GM18519 (cell line): ENCODE measurements at regions not wholly inside any gene's neighbourhood (a gene's known extent, or its start where the extent isn't known, plus 50 kb on each side); places are given as distances from the start of the nearest gene placed in this dataset.

Experiments
- ATAC-seq: cut with Tn5 transposase; IDR thresholded peaks from one replicate; pipeline ENCODE4 v1.9.1; 2021; ENCODE audit warnings: mild to moderate bottlenecking, moderate library complexity; ENCODE audit not compliant: unreplicated experiment, low FRiP score

DNA sequence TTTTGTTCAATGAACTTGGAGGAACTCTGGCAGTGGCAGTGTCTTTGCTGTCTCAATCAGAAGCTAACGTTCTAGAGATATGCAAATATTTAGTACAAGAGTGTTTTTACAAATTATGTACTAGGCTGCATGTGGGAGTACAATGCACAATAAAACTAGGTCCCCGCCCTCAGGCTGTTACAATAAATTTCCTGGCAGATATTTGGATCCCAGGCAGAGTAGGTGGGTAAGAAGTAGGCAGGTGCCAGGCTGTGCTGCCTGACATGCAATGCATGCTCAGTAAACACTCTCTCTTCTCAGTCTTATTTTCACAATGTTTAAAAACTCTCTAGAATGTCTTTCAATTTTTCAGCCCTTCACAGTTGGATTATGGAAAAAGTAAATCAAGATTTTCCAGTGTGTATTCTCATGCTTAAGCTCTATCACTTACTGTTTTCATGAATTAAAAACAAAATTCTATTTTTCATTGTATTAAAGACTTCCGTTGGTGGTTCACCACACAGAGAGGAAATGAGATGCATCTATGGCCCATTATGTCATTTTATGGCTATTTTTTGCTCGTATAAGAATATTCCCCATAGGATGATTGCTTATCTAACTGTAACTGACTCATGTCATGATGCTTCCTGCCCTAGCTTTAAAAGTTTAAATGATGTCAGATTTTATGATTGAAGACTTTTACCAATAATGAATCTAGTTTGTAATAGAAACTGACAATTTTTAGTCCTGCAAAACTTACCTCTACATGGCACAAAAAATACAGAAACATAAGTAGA, 346.1 kb downstream of the RND3 start:
- no peak for ATAC-seq

DNA sequence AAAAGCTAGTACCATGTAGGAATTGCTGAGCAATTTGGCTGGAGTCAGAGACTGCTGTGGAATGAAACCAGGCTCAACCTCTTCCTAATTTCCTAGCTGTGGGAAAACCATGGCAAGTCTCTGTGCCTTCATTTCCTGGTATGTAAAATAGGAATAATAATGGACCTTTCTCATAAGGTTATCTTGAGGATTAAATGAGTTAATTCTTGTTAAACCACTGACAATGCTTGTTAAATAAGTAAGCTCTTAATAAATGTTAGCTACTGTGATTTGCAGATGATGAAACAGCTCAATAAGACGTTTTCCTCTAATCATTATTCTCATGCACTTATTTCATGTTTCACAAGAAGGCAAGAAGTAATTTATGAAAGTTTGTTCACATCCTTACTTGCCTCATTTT, 346.7 kb downstream of the RND3 start:
- no peak for ATAC-seq

DNA sequence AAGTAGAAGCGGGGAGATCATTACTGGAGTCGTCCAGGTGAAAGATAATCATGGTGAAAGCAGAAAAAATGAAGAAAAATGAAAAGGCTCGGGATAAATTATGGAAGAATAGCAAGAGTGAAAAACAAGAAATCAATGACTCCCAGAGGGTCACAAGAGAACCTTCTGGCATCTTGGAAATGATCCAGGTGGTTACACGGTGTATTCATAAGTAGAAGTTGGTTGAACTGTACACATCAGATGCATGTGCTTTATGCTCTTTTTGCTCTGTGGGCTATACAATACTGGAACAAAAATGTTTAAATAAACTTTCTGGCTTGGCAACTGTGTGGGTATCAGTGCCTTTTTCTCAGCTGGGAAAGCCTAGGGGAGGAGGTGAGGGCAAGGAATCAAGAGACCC, 348.9 kb downstream of the RND3 start:
- ATAC-seq = no peak

DNA sequence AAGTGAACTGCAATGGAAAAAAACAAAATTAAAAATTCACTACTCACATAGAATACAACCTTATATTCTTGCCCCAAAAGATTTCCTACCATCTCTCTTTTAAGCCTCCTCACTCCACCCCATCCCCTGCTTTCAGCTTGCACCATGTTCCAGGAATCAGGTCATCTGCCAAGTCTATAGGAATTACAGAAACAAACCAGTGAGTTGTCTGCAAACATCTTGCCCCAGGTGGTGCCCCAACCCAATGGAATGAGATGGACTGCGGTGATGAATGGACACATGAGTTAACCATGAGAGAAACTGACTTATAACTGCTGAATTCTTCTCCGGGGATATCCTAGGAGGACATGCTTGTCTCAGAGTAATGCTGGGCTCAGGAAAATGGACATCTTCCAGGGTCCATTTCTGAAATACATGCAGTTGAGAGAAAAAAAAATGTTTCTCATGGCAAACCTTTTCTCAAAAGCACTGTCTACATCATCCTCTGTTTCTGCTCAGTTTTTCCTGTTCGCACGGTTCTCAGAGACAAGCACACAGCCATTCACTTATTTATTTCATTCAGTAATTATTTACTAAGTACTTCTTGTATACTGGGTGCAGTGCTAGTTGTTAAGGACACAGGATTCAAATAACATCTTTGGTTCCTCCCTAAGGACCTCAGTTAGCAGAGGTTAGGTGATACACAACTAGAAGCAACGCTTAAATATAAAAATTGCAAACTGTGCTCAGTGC, 350.0 kb downstream of the RND3 start:
- no peak for ATAC-seq

DNA sequence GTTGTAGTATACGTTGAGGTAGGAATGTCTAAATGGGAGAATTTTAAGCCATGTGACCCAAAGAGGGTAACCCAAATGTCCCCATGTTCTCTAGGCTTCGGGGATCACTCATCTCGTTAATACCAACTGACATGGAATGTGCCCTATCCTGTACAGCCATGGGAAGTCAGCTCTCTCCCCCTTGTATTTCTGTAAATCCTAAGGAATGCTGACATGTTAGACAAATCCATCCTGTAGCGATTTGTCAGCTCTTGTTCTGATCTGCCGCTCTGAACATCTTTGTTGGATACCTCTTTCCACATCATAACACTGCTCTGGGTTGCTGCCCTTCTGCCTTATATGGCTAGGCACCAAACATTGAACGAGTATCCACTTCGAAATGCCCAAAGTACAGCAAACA, 350.6 kb downstream of the RND3 start:
- ATAC-seq = no peak

DNA sequence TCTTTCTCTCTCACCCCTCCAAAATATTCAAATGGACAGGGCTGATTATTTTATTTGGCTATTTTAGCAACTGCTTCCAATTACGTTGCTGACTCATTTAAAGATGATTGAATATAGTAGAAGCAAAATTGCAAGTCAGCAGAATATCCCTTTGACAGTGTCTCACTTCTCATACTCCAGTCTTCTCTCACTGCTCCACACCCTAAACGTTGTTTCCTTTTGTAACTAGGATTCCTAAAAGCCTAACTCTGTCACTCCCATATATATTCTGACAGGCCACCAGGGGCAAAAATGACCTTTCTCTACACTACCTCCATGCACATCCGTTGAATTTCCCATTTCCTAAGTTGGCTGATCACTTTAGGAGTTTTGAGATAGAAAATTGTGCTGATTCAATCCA, 351.1 kb downstream of the RND3 start:
- ATAC-seq = no peak

DNA sequence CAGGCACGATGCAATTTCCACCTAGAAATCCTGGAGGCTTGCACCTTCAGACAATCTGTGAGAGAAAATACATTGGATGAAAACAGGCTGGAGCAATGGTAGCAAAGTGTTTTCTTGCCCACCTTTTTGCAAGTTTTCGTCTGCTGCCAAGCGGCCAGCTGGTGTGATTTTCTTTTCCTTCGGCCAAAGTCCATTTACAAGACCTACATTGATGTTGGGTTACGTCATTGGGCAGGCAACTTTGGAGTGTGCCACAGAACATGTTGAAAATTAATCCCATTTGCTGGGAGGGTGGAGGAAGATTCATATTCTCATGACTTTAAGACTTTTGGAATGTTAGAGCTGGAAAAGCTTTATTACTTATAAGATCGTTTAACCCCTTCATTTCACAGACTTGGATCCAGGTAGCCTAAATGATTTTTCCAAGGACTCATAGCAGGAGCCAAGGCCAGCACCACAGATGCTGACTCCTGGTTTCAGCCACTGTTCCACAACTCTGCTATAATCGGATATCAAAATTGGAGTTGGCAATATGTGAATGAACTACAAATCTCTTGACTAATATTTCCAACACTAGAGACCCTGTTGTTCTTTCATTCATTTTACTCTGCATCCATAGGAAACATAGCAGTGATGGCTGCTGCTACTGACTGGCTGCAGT, 352.1 kb downstream of the RND3 start:
- ATAC-seq = no peak

DNA sequence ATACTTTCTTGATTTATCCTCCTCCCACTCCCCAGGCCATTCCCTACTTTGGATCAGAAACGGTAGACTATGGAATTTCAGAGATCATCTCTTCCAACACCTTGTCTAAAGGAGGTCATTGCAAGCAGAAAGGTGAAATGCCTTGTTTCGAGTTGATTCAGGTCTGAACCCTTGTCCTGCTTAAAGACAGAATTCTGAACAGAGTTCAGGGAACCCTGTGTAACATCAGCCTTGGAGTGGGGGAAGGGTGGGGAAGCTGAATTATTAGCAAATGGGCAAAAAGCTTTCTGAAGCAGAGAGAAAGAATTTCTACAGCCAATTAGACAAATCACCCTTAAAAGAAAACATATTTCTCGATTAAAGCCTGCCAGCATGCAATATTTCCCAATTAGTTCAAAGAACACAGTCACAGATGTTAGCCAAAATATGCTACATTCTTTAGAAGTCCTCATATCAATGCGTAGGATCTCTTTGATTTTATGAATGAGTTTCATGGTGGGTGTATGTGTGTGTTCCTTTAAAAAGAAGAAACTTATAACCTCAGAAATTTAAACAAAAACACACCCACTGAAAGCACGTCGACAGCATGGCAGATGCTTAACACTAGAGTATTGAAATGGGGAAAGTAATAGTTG, 353.1 kb downstream of the RND3 start:
- no peak for ATAC-seq

DNA sequence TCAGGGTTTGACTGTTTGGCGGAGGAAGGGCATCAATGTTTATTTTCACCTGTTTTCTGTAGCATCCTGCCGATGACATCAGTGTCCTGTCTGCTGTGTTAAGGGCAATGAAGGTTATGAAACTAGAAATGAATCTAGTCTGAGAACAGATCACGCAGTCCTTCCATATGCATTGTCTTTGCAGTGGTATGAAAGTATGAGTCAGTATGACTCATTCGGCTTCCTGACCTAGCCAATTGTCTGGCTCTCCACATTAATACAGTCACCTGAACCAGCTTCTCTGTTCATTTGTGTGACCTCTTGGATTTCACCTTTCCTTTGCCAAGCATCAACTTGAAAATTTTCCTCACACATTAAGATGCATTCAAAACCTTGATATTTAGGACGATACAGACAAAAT, 353.8 kb downstream of the RND3 start:
- peak; percentile 81 for ATAC-seq

DNA sequence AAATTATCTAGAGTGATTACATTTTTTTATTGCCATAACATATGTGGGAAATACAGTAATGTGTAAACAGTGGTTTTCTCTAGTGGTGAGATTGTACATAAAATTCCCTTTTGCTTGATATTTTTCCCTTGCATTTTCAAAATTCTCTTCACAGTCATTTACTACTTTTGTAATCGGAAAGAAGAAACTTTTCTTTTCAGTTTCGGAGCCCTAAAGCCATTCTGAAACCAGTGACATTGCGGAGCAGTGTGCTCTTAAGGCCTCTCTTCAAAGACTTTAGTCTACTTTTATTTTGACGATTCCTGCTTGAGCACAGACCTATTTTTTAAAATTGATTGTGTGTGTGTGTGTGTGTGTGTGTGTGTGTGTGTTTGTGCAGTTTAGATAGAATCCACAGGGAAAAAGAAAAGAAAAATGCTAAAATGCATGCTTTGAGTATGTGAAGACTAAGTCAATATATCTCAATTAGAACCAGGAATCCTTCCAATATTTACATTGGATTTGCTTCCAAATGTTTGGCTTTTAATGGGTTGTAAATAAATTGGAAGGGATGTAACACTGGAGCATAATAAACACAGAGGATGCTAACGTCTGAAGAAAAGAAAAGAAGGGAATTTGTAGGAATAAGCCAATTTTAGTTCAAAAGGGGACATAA, 357.4 kb downstream of the RND3 start:
- ATAC-seq = no peak

DNA sequence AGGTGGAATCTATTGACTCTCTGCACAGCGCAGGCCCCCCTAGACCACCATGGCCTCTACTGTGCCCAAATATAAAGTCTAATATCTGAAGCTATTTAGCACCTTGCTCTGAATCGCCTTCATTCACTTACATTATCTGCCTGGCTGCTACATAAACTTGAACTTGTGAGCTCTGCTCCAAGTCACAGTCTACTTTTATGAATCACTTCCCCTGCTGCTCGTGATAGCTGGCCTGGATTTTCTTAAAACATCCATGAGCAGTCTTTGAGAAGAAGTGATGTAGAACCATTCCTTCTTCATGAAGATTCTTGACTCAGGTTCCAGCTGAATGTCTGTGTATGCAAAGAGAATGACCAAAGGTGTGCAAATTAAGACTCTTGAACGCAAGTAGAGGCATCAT, 359.5 kb downstream of the RND3 start:
- ATAC-seq = no peak

DNA sequence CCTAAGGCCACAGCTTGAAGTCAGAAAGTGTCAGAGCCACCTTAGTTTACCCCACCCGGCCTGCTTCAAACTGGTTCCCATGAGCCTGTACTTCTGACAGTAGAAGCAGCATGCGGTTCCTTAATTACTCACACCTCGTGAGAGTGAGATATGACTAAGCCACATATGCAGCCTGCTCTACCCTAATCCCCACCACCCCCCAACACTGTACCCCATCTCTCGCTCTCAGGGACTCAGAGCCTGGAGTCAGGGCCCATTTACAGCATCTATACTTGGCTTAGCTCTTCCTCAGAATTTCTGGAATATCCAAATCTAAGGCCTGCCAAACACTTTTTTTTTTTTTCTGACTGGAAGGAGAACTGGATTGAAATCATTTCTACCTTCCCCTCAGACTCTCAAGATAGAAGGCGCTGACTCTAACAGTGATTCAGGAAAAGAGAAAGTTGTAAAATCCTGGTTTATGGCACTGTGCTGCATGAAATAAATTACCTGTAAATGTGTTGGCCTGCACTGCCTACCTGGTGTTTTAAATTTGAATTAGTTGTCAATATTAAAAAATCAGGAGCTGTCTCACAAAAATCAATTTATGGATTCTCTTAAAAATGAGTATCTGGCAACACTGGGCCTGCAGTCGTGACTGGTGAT, 360.0 kb downstream of the RND3 start:
- ATAC-seq = no peak

DNA sequence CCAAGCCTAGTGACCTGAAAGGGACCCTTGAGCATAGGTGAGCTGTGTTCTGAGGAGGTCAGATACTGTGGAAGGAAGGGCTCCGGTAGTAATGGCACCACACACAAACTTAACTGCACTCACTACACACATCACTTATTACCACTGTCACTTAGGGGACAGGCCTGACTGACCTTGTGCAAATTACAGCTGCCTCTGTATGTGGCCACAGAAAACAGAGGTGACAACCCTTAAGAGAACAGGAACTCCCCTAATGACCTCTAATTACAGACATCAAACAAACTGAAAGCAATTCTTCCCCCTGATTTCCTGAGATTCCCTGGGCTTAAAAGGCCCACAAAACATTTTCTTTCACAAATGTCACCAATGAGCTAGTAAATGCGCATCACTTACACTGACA, 360.6 kb downstream of the RND3 start:
- no peak for ATAC-seq

DNA sequence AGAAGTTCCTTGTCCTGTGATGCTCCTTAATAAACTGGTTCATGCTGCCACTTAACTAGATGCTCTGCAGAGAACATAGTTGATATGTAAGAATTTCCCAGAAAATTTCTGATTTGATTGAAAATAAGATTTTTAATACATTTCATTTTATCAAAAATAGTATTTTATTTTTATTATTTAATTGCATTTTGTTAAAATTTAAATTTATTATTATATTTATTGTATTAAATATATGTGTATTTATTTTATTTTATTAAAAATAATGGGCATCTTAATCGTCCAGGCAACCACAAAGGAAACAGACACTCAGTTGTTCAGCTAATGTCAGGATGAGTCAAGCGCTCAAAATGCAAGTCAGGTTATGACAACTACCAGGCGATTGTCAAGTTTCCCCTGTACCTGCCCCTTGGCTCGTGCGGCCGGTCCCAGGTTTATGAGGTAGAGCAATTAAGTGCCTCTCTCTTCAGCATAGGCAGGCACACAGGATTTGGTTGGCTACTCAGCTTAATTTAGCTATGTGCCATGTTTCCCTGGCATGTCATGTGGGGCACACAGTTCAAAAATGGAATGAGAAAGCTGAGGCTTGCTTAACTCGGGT, 361.2 kb downstream of the RND3 start:
- ATAC-seq = no peak

DNA sequence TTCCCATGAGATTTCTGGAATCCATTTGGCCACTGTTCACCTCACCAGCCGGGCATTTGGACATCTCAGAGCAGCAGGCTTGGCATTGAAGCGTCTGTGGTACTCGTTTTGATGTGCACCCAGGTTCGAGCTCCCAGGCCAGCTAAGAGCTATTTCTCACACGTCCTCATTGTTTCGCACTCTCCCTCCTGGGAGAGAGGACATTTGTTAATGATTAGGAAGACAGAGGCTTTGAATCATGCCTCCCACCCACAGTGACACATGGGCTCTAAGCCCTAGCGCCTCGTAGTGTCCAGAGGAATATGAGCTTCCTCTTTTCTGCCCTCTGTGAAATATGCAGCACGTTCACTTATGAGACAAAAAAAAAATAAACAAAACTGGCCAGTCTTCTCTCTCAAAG, 361.8 kb downstream of the RND3 start:
- ATAC-seq = no peak

DNA sequence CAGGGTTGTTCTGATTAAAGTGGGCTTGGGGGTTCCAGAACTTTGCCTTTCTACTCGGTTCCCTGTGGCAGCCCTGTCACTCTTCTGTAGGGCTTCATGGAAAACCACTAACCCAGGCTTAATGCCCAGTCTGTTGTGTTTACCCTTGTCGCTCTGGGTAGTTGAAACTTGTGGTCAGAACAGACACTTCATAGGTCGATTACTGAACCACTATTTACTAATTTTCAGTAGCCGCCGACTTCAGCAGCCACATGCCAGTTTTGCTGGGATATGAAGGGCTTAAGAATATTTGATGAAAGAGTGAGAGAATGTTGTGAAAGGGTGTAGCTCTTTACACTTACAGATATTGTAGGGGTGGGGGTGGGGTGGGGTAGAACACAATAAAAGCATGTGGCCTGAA, 362.3 kb downstream of the RND3 start:
- no peak for ATAC-seq

DNA sequence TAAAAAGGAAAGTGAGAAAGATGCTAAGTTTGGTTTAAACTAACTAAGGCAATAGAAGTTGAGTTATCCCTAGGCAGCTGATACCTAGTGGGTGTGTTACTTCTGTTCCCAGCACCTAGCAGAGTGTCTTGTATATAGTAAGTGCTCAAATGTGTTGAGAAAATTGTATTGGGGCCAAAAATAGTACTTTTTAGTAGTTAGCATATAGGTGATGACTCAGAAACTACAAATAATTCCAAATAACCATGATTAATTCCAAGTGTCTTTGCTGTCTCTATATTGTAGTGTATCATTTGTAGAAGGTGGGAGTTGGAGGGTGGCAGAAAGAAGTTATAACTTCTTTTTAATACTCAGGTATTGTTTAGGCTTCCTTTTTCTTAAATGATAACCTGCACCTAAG, 362.7 kb downstream of the RND3 start:
- no peak for ATAC-seq

DNA sequence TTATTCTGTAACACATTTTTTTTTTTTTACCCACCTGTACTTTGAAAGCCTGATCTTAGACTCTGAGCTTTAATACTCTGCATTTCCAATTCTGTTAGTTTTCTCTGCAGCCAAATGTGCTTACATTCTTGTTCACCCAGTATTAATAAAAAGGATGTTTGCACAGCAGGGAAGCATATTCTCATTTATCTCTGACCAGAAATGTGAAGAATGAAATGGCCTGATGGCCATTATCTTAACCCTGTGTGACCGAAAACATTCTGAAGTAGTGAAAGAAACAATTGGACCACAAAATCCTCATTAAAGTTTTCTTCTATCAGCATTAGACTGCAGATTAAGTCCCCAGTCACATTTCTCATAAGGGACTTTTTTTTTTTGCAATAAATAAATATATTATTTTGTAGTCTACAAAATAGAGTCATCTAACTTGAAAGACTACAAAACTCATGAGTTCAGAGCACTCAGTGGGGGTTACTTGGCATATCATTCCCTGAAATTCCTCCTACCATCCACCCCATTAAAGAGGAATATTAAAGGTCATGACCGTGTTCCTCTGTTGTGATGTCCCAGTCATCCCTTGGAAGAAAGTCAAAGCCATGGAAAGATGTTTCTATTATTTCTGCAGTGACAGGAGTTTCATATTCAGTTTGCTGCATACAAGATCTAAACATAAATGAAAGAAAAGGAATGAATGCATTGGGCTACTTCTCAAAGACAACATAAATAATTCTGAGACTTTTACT, 364.4 kb downstream of the RND3 start:
- ATAC-seq = no peak

DNA sequence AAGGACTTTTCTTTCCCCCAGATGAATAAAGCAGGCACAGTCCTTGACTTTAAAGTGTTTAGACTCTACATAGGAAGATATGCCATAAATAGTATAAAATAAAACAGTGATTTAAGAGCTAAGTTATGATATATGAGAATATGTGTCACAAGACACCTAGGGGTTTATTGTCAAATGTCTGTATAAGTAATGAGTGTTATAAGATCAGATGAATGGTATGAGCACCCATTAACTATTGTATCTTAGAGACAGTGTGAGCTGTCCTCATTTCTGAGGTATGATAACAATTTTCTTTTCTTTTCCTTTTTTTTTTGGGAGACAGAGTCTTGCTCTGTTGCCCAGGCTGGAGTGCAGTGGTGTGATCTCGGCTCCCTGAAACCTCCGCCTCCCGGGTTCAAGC, 365.3 kb downstream of the RND3 start:
- ATAC-seq = no peak
